CD4-positive, alpha-beta T cell treated with Interleukin-17A for 1 hour (primary cell): ENCODE measurements at regions not wholly inside any gene's neighbourhood (a gene's known extent, or its start where the extent isn't known, plus 50 kb on each side); places are given as distances from the start of the nearest gene placed in this dataset.

ENCODE experiments used
- DNase-seq: peaks from one replicate; pipeline ENCODE4 v3.0.0-alpha.2; 2020

DNA sequence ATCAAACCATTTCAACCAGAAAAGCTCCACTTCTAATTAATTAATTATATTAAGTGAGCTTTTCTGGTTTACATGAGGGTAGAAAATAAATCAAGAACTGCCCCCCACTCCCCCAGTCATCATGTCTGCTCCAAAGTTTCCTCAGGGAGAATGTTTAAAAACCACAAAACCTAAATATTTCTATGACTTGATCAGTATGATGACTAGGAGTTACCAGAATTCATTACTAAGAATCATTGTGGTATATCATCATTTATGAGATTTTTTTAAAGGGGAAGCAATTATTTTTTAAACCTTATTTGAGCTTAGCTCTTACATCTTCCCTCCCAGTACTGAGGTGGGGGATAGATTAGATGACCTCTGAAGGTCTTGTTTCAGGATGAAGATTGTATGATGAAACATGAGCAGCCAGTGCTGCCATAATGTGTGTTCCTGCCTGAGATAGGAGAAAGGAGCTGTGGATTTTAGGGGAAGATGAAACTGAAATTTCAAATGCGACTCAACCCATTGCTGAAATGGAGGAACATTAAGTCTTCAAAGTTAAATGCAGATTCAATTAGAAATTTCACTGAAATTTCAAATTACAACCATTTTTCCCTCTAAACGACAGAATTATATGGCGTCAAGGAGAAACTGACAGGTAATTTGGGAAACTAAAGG, 401.3 kb upstream of the CADM1 start:
- DNase-seq, result no peak

DNA sequence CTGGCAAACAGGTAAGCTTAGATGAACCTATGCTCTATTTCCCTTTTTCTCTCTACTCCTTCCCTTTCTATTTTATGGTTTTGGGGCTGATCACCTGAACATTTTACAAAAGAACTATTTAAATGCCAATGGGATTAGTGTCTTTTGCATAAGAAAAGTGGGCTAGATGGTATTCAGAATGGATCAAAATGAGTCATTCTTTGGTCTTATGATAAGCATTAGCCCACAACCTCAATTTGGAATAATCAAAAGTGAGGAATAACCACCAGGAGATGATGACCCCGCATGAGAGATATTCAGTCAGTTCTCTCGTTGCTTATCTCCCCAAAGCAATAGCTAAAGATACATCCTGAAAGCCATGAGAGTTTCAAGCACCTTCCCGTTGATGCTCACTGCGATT, 399.0 kb upstream of the CADM1 start:
- no peak for DNase-seq

- DNase-seq, result no peak
These were observed 396.9 kb upstream of the CADM1 start for GRCh38 chr11:115901069-115901468.

- DNase-seq, result no peak
These were observed 395.9 kb upstream of the CADM1 start for GRCh38 chr11:115900111-115900510.

- no peak for DNase-seq
These were observed 393.5 kb upstream of the CADM1 start for GRCh38 chr11:115897707-115898106.

DNA sequence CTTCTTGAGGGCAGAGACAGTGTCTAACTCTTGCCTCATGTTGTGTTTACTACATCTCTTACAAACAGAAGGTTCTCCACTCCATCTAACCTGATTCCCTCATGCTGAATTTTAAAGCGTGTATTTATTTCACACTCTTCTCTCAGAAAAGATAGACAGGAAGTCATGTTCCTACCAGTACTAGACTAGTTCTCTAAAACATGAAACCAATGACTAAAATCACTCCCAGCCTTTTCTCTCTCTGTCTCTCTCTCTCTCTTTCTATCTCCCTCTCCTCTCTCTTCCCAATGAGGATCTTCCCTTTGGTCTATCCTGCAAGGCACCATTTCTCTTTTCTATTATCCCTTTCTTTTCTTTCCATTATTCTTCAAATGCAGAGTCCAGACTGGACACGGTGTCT, 391.9 kb upstream of the CADM1 start:
- no peak for DNase-seq

- no peak for DNase-seq
These were observed 391.4 kb upstream of the CADM1 start for GRCh38 chr11:115895594-115895993.

GRCh38 chr11:115894176-115894575, 390.0 kb upstream of the CADM1 start:
- DNase-seq, result no peak

DNA sequence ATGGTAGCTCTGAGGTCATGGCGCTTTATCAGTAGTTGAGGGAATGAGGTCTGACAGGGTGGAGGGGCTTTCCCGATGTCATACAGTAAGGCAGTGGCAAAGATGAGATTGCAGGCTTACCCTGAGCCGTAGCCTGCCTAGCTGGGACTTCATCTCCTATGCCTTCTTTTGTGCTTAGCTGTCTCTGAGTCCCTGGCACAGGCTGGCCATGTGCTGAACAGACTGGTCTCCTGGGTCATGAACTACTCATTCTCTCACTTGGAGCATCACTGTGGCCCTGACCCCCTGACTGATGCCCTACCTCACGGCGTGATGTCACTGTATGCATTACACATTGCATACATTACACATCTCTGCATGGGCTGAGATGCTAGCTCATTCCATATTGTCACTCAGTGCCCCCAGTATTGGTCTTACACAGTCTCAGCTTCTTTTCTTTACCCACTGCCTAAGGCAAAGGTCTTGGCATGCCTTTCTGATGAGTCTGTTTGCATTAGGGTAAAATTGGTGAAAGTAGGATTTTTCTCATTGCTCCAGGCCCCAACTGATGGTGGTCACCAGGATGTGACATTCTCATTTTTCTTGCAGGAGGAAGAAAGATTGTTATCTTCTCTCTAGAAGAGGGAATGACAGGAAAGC, 389.4 kb upstream of the CADM1 start:
- no peak for DNase-seq

DNA sequence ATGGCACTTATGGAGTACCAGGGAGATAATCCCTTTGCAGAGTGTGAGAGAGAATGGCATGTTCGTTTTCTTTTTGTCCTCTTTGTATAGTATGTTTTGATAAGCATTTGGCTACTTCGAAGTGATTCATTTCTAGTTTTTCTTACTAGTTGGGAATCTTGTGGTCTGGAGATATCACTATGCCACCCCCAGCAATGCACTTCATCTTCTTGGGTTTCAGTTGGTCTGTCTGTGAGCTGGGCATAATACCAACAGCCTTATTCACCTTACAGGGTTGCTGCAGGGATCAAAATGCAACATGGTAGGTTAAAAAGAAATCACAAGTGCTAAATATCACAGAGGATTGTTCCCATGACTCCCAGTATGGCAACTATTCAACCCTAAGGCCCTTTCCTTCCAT, 387.8 kb upstream of the CADM1 start:
- no peak for DNase-seq

DNA sequence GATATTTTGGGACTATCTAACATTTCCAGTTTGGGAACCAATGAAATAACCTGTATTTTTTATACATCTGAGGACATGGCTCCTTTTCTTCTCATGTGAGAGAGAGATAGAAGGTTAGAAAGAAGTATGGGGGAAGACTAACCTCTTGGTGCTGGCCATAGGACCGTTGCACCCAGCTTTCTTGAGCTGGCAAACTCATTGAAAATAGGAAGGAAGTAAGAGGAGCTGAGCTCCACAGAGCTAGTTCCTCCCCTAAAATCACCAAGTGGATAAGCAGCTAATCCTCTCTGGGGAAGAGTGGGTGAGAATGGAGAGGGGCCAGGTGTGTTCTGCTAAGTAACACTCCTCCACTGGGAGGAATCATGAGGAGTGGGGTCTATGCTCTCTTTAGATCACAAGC, 387.4 kb upstream of the CADM1 start:
- DNase-seq, result no peak

GRCh38 chr11:115890500-115890899, 386.3 kb upstream of the CADM1 start:
- DNase-seq, result no peak

DNA sequence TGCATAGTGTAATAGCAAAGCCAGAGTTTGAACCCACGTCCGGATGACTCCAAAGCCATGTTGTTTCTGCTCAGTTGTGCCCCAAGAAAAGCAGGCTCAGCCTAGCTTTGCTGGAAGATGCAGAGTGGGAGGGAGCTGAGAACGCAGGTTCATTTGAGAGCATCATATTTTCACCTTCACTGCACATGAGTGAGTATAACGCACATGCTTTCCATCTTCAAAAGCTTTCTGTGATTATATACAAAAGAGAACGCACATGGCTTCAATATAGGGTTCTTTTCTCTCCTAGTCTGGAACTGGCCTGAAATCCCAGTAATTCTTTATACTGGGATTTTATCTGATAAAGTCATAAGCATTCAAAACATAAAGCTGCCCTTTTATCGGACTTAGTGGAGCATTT, 385.5 kb upstream of the CADM1 start:
- DNase-seq, result no peak

DNA sequence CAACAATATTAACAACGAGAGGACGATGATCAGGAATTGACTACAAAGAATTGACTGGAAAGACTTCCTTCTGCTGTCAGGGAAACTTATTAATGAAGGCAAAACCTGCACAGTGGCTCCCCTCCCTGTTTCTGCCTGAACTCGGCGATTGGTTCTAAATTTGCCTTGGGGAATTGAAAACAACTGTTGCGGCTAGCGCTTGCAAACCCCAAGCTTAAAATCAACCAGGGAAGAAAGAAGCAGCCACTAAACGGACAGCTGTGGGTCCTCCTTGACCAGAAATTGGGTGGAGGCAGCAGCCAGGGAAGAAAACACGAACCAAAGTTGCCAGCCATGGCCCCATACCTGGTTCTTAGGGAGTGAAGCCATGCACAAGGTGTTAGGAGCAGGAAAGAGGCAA, 383.5 kb upstream of the CADM1 start:
- DNase-seq, result no peak

GRCh38 chr11:115887316-115887715, 383.1 kb upstream of the CADM1 start:
- no peak for DNase-seq

- DNase-seq, result no peak
These were observed 382.2 kb upstream of the CADM1 start for GRCh38 chr11:115886422-115886733.

- no peak for DNase-seq
These were observed 381.6 kb upstream of the CADM1 start for GRCh38 chr11:115885535-115886421.

DNA sequence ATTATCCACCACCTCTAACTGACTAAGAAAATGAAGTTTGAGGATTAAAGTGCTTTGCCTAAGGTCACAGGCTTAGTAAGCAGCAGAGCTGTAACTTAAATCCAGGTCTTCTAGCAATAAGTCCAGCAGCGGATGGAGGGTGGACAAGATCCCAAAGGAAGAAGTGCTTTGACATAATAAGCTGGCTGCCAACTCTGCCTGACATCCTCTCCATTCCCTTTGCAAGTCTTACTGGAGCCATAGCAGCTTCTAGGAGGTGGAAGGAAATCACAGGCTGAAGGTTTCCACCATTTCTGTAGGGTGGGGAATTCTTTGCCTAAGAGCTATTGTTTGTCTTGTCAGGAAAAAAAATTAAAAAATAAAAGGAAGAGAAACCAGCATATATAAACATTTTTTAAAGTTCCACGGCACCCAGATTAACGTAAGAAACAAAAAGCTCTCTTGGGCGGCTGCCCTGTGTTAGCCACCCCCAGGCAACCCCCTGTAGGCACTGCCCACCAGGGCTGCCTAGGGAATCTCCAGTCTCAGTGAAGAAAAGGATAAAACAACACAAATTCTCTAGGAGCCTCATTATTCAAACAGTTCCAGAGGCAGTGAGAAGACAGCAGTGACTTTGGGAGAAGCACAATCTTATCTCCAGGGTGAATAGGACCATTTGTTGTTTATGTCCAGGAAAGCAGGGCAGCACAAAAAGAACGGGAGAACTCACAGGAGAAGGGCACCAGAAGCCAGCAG, 380.8 kb upstream of the CADM1 start:
- no peak for DNase-seq

DNA sequence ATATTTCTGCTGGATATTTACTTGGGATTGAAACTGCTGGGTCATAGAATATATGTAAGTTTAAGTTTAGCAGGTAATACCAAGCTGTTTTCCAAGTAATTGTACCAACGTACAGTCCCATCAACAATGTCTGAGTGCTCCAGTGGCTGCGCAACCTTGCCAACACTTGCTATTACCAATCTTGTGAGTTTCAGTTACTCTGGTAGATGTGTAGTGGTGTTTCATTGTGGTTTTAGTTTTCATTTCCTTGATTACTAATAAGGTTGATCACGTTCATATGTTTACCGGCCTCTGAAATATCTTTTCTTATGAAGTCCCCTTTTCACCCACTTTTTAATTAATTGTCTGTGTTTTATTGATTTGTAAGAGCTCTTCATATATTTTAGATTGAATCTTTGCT, 370.6 kb upstream of the CADM1 start:
- no peak for DNase-seq

DNA sequence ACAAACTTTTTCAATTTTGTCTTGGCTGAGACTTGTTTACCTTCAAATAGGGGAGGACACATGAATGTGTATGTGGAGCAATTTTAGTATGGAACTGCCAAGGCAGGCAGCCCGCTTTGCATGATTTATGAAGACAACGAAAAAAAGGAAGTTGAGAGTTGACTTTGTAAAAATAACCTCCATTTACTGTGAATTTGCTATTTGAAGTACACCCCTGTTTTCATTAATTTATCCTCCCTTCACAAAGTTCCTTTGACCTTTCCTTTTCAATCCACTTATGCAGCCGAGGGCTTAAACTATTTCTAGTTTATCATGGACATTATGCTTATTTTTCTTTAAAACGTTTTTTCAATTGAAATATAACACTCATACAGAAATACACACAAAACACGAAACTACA, 369.6 kb upstream of the CADM1 start:
- DNase-seq, result no peak

DNA sequence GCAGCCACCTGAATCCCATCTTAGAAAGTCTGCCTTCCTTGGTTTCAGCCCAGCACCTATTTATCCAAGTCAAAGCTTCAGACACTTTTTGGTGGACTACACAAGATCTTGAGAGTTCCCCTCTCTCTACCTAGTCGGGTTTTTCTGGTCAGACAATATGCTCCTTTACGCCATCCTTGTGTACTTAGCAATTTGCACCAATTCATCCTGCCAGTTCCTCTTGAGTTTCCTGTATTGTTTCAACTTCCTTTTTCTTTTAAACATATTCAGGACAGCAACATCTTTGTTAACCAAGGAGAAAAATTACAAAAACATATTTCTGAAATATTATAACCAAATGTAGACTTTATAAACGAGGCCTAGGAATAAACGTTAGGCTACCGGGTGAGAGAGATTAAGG, 368.2 kb upstream of the CADM1 start:
- no peak for DNase-seq

DNA sequence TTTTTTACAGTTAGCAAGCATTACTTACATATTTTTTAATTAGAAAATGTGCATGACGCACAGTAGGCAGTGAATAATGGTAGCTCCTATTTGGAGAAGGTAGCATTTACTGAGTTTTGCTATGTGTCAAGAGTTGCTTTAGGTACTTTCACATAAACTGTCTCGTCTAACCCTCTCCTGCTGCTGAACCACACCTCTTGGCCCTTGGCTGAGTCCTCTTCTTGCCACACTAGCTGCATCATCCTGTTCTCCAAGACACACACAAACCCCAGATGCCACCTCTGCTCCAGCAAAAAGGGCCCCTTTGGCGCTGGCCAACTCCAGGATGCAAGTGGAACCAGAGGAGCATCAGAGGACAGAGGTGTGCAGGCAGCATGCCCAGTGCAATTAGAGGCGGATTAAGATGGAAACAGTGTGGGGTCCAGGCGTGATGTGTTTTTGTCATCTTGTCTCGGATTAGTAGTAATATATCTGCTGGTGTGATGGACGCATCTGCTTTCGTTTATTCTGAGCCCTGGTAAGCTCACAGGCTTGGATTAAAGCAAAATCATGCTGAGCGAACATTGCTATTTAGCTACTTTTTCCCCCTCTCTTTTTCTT, 367.0 kb upstream of the CADM1 start:
- no peak for DNase-seq

GRCh38 chr11:115869780-115870431, 365.7 kb upstream of the CADM1 start:
- peak; percentile 28 for DNase-seq
